ENCODE measurements at regions not wholly inside any gene's neighbourhood (a gene's known extent, or its start where the extent isn't known, plus 50 kb on each side); places are given as distances from the start of the nearest gene placed in this dataset.
"Not testable (repeated sequence)": the region's sequence is repeated elsewhere in the genome, so short reads cannot be mapped to it uniquely, and the experiment has no call there.

GRCh38 chrX:101785142-101785541 is 125.5 kb upstream of the ARMCX2 start:
- intact Hi-C loops (cut with micrococcal nuclease) = no loop called here
- H3K79me2 ChIP-seq (ENCODE audit: control insufficient read depth, insufficient read depth, low read length) = no peaks in the 10 kb centered on the region
- no peaks in the 10 kb centered on the region for H3K36me3 ChIP-seq (replicated peaks in 1 of 2; ENCODE audit: control extremely low read depth in 1 of 2, control insufficient read depth in 1 of 2, extremely low read depth in 1 of 2, insufficient read depth in 2 of 2, low read length in 1 of 2)
- H3K9ac ChIP-seq (ENCODE audit: low read length) = no peak overlapping the region
- H3K9me3 ChIP-seq (ENCODE audit: control extremely low read depth in 1 of 3, control insufficient read depth in 2 of 3, insufficient read depth in 1 of 3, low read length in 2 of 3) = no peaks in the 10 kb centered on the region
- H3K4me3 ChIP-seq (ENCODE audit: control extremely low read depth in 1 of 5, extremely low read depth in 1 of 5, insufficient read depth in 1 of 5, low read depth in 2 of 5, low read length in 4 of 5) = no peak overlapping the region
- no peak overlapping the region for H3K4me2 ChIP-seq (replicated peaks; ENCODE audit: low read depth, low read length, poor library complexity, severe bottlenecking)
- CTCF ChIA-PET = no interaction called here
- H3K4me1 ChIP-seq (ENCODE audit: control insufficient read depth in 2 of 2, insufficient read depth in 2 of 2, low read length in 2 of 2) = no peaks in the 10 kb centered on the region
- Mint-ChIP-seq H3K27ac (no peak overlapping the region), H3K27me3 (peaks cover 3% of the 10 kb centered on the region), H3K9me3 (ENCODE audit: insufficient read depth) (no peaks in the 10 kb centered on the region), H3K4me1 (no peaks in the 10 kb centered on the region), H3K4me3 (no peak overlapping the region)
- H4K20me1 ChIP-seq (ENCODE audit: control insufficient read depth, insufficient read depth, low read length, poor library complexity, severe bottlenecking) = no peaks in the 10 kb centered on the region
- no peak overlapping the region for H2AFZ ChIP-seq (ENCODE audit: insufficient read depth, low read depth, low read length, poor library complexity, severe bottlenecking)
- TF ChIP-seq EZH2 (IDR thresholded peaks at IDR 0.05; ENCODE audit: borderline replicate concordance, insufficient read depth, low read depth, low read length, poor library complexity, severe bottlenecking) (no peak), CTCF (IDR thresholded peaks at IDR 0.05) (no peak)
- DNase-seq (no peak), ATAC-seq (ENCODE audit: low read depth) (no peak)
- POLR2A ChIA-PET = no interaction called here
- H3K27me3 ChIP-seq (replicated peaks in 1 of 4; ENCODE audit: control extremely low read depth in 1 of 4, control insufficient read depth in 3 of 4, insufficient read depth in 4 of 4, low read length in 3 of 4) = no peaks in the 10 kb centered on the region
- WGBS (ENCODE audit: insufficient coverage) = no CpG with 5 or more reads among the region's 1 CpG
- no peak overlapping the region for H3K27ac ChIP-seq (ENCODE audit: low read length in 2 of 2)

GRCh38 chrX:101780421-101780820 is 120.8 kb upstream of the ARMCX2 start:
- H3K9me3 ChIP-seq (ENCODE audit: control extremely low read depth in 1 of 3, control insufficient read depth in 2 of 3, insufficient read depth in 1 of 3, low read length in 2 of 3); H3K4me3 ChIP-seq (ENCODE audit: control extremely low read depth in 1 of 5, extremely low read depth in 1 of 5, insufficient read depth in 1 of 5, low read depth in 2 of 5, low read length in 4 of 5); CTCF ChIA-PET; ATAC-seq (ENCODE audit: low read depth); H3K79me2 ChIP-seq (ENCODE audit: control insufficient read depth, insufficient read depth, low read length); H3K9me3 Mint-ChIP-seq (ENCODE audit: insufficient read depth); H3K4me1 Mint-ChIP-seq; H2AFZ ChIP-seq (ENCODE audit: insufficient read depth, low read depth, low read length, poor library complexity, severe bottlenecking); H4K20me1 ChIP-seq (ENCODE audit: control insufficient read depth, insufficient read depth, low read length, poor library complexity, severe bottlenecking); H3K4me2 ChIP-seq (replicated peaks; ENCODE audit: low read depth, low read length, poor library complexity, severe bottlenecking); intact Hi-C loops (cut with micrococcal nuclease); H3K4me1 ChIP-seq (ENCODE audit: control insufficient read depth in 2 of 2, insufficient read depth in 2 of 2, low read length in 2 of 2); H3K4me3 Mint-ChIP-seq; H3K9ac ChIP-seq (ENCODE audit: low read length); H3K27ac Mint-ChIP-seq; H3K27ac ChIP-seq (ENCODE audit: low read length in 2 of 2); H3K27me3 ChIP-seq (replicated peaks in 1 of 4; ENCODE audit: control extremely low read depth in 1 of 4, control insufficient read depth in 3 of 4, insufficient read depth in 4 of 4, low read length in 3 of 4); H3K36me3 ChIP-seq (replicated peaks in 1 of 2; ENCODE audit: control extremely low read depth in 1 of 2, control insufficient read depth in 1 of 2, extremely low read depth in 1 of 2, insufficient read depth in 2 of 2, low read length in 1 of 2); POLR2A ChIA-PET; DNase-seq: not testable (repeated sequence)
- 100% methylated on average over 1 of the region's 19 CpGs for WGBS (ENCODE audit: insufficient coverage)
- H3K27me3 Mint-ChIP-seq = peaks cover 14% of the 10 kb centered on the region
